Astrocyte (in vitro differentiated cells and primary cell): ENCODE measurements at regions not wholly inside any gene's neighbourhood (a gene's known extent, or its start where the extent isn't known, plus 50 kb on each side); places are given as distances from the start of the nearest gene placed in this dataset.

Experiments
- DNase-seq: peaks from one replicate; pipeline ENCODE4 v3.0.0-alpha.2; 2010; ENCODE audit warnings: low read depth
- FAIRE-seq: peaks from 2 replicates; lab custom pipeline; 2011; peaks lifted over from hg19 to GRCh38; lab: Jason Lieb, UNC
- H2AFZ ChIP-seq: 2 replicates; pipeline ENCODE4 v1.6.0; 2012; ENCODE audit warnings: low read depth, low read length, inconsistent platforms
- H3K27ac ChIP-seq: 2 replicates; pipeline ENCODE4 v1.5.1; 2011; ENCODE audit warnings: low read depth, low read length, inconsistent platforms
- H3K27me3 ChIP-seq: 2 replicates; pipeline ENCODE4 v1.6.0; 2011; ENCODE audit warnings: low read length, inconsistent platforms; ENCODE audit not compliant: insufficient read depth
- H3K36me3 ChIP-seq: 2 replicates; pipeline ENCODE4 v1.5.1; 2011; ENCODE audit warnings: low read length, inconsistent platforms; ENCODE audit not compliant: insufficient read depth
- H3K4me1 ChIP-seq: 2 replicates; pipeline ENCODE4 v1.5.1; 2011; ENCODE audit warnings: low read length, inconsistent platforms; ENCODE audit not compliant: insufficient read depth
- H3K4me2 ChIP-seq: 2 replicates; pipeline ENCODE4 v1.6.0; 2012; ENCODE audit warnings: low read length, inconsistent platforms
- H3K4me3 ChIP-seq: 2 replicates; pipeline ENCODE4 v1.5.1; 2011; ENCODE audit warnings: low read depth, mild to moderate bottlenecking, low read length, inconsistent platforms; ENCODE audit not compliant: insufficient read depth
- H3K79me2 ChIP-seq: 2 replicates; pipeline ENCODE4 v1.6.0; 2012; ENCODE audit warnings: mild to moderate bottlenecking, low read length, inconsistent platforms; ENCODE audit not compliant: insufficient read depth
- H3K9ac ChIP-seq: 2 replicates; pipeline ENCODE4 v1.6.0; 2012; ENCODE audit warnings: mild to moderate bottlenecking, low read length, inconsistent platforms
- H3K9me3 ChIP-seq: 2 replicates; pipeline ENCODE4 v1.5.1; 2012; ENCODE audit warnings: low read depth, mild to moderate bottlenecking, low read length, inconsistent platforms; ENCODE audit not compliant: insufficient read depth
- H4K20me1 ChIP-seq: 2 replicates; pipeline ENCODE4 v1.6.0; 2012; ENCODE audit warnings: low read length, inconsistent platforms; ENCODE audit not compliant: insufficient read depth
- H3K27ac Mint-ChIP-seq: one replicate; pipeline ENCODE4 v1.8.0; 2021; ENCODE audit warnings: mild to moderate bottlenecking, mixed read lengths; ENCODE audit not compliant: unreplicated experiment
- H3K27me3 Mint-ChIP-seq: one replicate; pipeline ENCODE4 v1.8.0; 2021; ENCODE audit warnings: low read depth, mixed read lengths; ENCODE audit not compliant: unreplicated experiment
- H3K36me3 Mint-ChIP-seq: one replicate; pipeline ENCODE4 v1.8.0; 2021; ENCODE audit warnings: low read depth, mixed read lengths; ENCODE audit not compliant: unreplicated experiment
- H3K4me1 Mint-ChIP-seq: one replicate; pipeline ENCODE4 v1.8.0; 2021; ENCODE audit warnings: low read depth, mixed read lengths; ENCODE audit not compliant: unreplicated experiment
- H3K4me3 Mint-ChIP-seq: one replicate; pipeline ENCODE4 v1.8.0; 2021; ENCODE audit warnings: mild to moderate bottlenecking, moderate library complexity, mixed read lengths; ENCODE audit not compliant: unreplicated experiment
- H3K9me3 Mint-ChIP-seq: one replicate; pipeline ENCODE4 v1.8.0; 2021; ENCODE audit warnings: mild to moderate bottlenecking, mixed read lengths; ENCODE audit not compliant: unreplicated experiment
- CTCF ChIP-seq: IDR thresholded peaks from 2 replicates; pipeline ENCODE4 v1.5.1; 2011; ENCODE audit warnings: low read depth, mild to moderate bottlenecking, inconsistent platforms, low read length, moderate library complexity; ENCODE audit not compliant: insufficient read depth
- EZH2 ChIP-seq: IDR thresholded peaks from 2 replicates; pipeline ENCODE4 v1.6.1; 2012; ENCODE audit warnings: mild to moderate bottlenecking, low read length, inconsistent platforms; ENCODE audit not compliant: insufficient read depth

GRCh38 chr1:242586360-242586680 lies 61.8 kb upstream of the PLD5 start:
- H3K79me2 ChIP-seq: no peaks in the 10 kb centered on the region
- no peaks in the 10 kb centered on the region for H3K4me1 Mint-ChIP-seq
- no peak overlapping the region for H3K9ac ChIP-seq
- no peak for TF ChIP-seq CTCF
- no peak for TF ChIP-seq EZH2
- H3K9me3 ChIP-seq: no peaks in the 10 kb centered on the region
- H3K36me3 Mint-ChIP-seq: no peaks in the 10 kb centered on the region
- H3K27ac ChIP-seq: no peak overlapping the region
- DNase-seq: no peak
- no peaks in the 10 kb centered on the region for H4K20me1 ChIP-seq
- H3K9me3 Mint-ChIP-seq: peaks cover 6% of the 10 kb centered on the region
- FAIRE-seq: no peak
- no peak overlapping the region for H3K4me3 Mint-ChIP-seq
- no peaks in the 10 kb centered on the region for H3K36me3 ChIP-seq
- no peaks in the 10 kb centered on the region for H3K27me3 ChIP-seq
- no peaks in the 10 kb centered on the region for H3K4me1 ChIP-seq
- no peak overlapping the region for H3K4me2 ChIP-seq
- no peak overlapping the region for H3K27ac Mint-ChIP-seq
- H3K4me3 ChIP-seq: no peak overlapping the region
- no peak overlapping the region for H2AFZ ChIP-seq
- no peaks in the 10 kb centered on the region for H3K27me3 Mint-ChIP-seq

GRCh38 chr1:242585616-242586359 lies 61.3 kb upstream of the PLD5 start:
- Histone ChIP-seq H3K9ac (no peak overlapping the region), H3K4me2 (no peak overlapping the region)
- no peak overlapping the region for H3K4me3 Mint-ChIP-seq

More at GRCh38 chr1:242585616-242586359, 61.3 kb upstream of the PLD5 start:
- no peaks in the 10 kb centered on the region for H3K36me3 ChIP-seq
- TF ChIP-seq CTCF (no peak), EZH2 (no peak)
- no peaks in the 10 kb centered on the region for H3K4me1 Mint-ChIP-seq
- no peaks in the 10 kb centered on the region for H3K4me1 ChIP-seq
- peak overlapping the region; percentile 27 for H3K27ac Mint-ChIP-seq
- H3K4me3 ChIP-seq: no peak overlapping the region
- no peaks in the 10 kb centered on the region for H3K36me3 Mint-ChIP-seq
- H3K9me3 ChIP-seq: no peaks in the 10 kb centered on the region
- FAIRE-seq: no peak
- no peaks in the 10 kb centered on the region for H3K79me2 ChIP-seq
- H2AFZ ChIP-seq: no peak overlapping the region
- H4K20me1 ChIP-seq: no peaks in the 10 kb centered on the region
- H3K27me3 Mint-ChIP-seq: no peaks in the 10 kb centered on the region
- H3K9me3 Mint-ChIP-seq: peaks cover 2% of the 10 kb centered on the region
- DNase-seq: no peak
- no peaks in the 10 kb centered on the region for H3K27me3 ChIP-seq
- H3K27ac ChIP-seq: no peak overlapping the region
